HL-60 (cell line): ENCODE measurements at regions not wholly inside any gene's neighbourhood (a gene's known extent, or its start where the extent isn't known, plus 50 kb on each side); places are given as distances from the start of the nearest gene placed in this dataset.

Experiments
- DNase-seq, 2 experiments: peaks; one replicate each; pipeline ENCODE4 v3.0.0-alpha.2; 2010 to 2020; ENCODE audit warnings: low read depth in 1 of 2, low spot score in 1 of 2
- H3K27ac ChIP-seq: fragments of 250-450 bp; sonication (Bioruptor Pico); replicated peaks from 2 replicates; pipeline ENCODE4 v1.5.1; 2020; ENCODE audit warnings: mild to moderate bottlenecking, moderate library complexity
- H3K27me3 ChIP-seq: fragments of 250-450 bp; sonication (Bioruptor Pico); 2 replicates; pipeline ENCODE4 v1.5.1; 2021; ENCODE audit warnings: mild to moderate bottlenecking, moderate library complexity; ENCODE audit not compliant: insufficient read depth, poor library complexity, severe bottlenecking
- H3K4me3 ChIP-seq: replicated peaks from 2 replicates; pipeline ENCODE4 v1.5.1; 2011; ENCODE audit warnings: mild to moderate bottlenecking, control low read depth, low read length; ENCODE audit not compliant: insufficient read depth
- GABPA ChIP-seq: IDR thresholded peaks from 2 replicates; pipeline ENCODE4 v1.6.1; 2012; ENCODE audit warnings: low read depth
- POLR2AphosphoS5 ChIP-seq: IDR thresholded peaks from 2 replicates; pipeline ENCODE4 v1.6.1; 2012; ENCODE audit warnings: low read depth
- SPI1 ChIP-seq: IDR thresholded peaks from 2 replicates; pipeline ENCODE4 v1.6.1; 2012; ENCODE audit warnings: low read depth, mild to moderate bottlenecking, borderline replicate concordance
- TF ChIP-seq, protein P1 (sequence below): IDR thresholded peaks from one replicate; pipeline ENCODE4 v1.5.1; 2011; ENCODE audit warnings: low read length, control low read depth, inconsistent platforms; ENCODE audit not compliant: insufficient read depth
- TF ChIP-seq, protein P2 (sequence below): IDR thresholded peaks from 2 replicates; pipeline ENCODE4 v1.6.1; 2012; ENCODE audit warnings: low read depth; ENCODE audit not compliant: insufficient replicate concordance

DNA sequence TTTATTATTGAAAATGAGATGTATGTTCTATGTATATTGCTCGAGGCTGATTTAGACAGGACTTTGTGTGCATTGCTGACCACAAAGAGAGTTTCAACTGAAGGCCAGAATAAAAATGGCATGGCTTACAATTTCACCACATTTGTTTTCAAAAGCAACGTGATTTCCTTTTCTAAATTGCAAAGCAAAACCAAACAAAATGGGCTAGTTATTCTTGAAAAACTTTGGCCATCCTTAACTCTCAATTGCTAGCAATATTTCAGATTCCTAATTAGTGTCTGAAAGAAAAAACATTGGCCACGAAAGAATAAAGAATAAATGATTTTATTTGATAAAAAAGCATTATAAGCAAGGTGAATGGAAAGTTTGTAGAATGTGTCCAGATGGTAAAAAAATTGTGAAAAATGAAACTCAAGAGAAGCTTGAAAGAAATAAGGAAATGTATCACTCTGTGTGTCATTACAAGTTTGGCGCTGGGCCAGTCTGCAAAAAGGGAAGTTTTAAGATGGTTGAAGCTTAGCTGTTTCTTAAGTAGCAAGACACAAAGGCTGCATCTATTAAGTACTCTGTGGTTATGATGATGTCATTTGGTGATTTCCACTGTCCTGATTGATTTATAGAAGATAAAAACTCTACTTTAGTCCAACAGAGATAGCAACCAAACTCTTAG, 89.2 kb upstream of the PRLR start:
- peak; percentile 57 to 93 for DNase-seq
- Histone ChIP-seq H3K4me3 (no peak overlapping the region), H3K27ac (peak overlapping the region; percentile 42; the same call in 1 of the 2 replicates), H3K27me3 (no peaks in the 10 kb centered on the region)
- TF ChIP-seq POLR2AphosphoS5 (no peak), SPI1 (peak; percentile 62; the same call in 1 of the 2 replicates)

DNA sequence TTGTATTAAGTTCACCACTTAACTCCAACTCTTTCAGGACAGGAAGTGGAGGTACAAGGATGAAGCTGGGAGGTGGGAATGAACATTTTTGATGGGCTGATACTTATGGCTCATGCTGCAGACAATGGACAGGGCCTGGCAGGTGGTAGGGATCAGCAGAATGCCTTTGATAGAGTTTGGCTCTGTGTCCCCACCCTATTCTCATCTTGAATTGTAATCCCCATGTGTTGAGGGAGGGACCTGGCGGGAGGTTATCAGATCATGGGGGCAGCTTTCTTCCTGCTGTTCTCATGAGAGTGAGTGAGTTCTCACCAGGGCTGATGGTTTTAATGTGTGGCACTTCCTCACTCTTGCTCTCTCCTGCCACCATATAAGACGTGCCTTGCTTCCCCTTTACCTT, 87.3 kb upstream of the PRLR start:
- H3K27ac ChIP-seq, result no peak overlapping the region
- no peaks in the 10 kb centered on the region for H3K27me3 ChIP-seq
- H3K4me3 ChIP-seq, result no peak overlapping the region
- TF ChIP-seq SPI1 (no peak), GABPA (no peak), POLR2AphosphoS5 (no peak)
- TF ChIP-seq, protein P1, sequence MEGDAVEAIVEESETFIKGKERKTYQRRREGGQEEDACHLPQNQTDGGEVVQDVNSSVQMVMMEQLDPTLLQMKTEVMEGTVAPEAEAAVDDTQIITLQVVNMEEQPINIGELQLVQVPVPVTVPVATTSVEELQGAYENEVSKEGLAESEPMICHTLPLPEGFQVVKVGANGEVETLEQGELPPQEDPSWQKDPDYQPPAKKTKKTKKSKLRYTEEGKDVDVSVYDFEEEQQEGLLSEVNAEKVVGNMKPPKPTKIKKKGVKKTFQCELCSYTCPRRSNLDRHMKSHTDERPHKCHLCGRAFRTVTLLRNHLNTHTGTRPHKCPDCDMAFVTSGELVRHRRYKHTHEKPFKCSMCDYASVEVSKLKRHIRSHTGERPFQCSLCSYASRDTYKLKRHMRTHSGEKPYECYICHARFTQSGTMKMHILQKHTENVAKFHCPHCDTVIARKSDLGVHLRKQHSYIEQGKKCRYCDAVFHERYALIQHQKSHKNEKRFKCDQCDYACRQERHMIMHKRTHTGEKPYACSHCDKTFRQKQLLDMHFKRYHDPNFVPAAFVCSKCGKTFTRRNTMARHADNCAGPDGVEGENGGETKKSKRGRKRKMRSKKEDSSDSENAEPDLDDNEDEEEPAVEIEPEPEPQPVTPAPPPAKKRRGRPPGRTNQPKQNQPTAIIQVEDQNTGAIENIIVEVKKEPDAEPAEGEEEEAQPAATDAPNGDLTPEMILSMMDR, result no peak
- TF ChIP-seq, protein P2, sequence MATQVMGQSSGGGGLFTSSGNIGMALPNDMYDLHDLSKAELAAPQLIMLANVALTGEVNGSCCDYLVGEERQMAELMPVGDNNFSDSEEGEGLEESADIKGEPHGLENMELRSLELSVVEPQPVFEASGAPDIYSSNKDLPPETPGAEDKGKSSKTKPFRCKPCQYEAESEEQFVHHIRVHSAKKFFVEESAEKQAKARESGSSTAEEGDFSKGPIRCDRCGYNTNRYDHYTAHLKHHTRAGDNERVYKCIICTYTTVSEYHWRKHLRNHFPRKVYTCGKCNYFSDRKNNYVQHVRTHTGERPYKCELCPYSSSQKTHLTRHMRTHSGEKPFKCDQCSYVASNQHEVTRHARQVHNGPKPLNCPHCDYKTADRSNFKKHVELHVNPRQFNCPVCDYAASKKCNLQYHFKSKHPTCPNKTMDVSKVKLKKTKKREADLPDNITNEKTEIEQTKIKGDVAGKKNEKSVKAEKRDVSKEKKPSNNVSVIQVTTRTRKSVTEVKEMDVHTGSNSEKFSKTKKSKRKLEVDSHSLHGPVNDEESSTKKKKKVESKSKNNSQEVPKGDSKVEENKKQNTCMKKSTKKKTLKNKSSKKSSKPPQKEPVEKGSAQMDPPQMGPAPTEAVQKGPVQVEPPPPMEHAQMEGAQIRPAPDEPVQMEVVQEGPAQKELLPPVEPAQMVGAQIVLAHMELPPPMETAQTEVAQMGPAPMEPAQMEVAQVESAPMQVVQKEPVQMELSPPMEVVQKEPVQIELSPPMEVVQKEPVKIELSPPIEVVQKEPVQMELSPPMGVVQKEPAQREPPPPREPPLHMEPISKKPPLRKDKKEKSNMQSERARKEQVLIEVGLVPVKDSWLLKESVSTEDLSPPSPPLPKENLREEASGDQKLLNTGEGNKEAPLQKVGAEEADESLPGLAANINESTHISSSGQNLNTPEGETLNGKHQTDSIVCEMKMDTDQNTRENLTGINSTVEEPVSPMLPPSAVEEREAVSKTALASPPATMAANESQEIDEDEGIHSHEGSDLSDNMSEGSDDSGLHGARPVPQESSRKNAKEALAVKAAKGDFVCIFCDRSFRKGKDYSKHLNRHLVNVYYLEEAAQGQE, result no peak
- DNase-seq, result no peak

DNA sequence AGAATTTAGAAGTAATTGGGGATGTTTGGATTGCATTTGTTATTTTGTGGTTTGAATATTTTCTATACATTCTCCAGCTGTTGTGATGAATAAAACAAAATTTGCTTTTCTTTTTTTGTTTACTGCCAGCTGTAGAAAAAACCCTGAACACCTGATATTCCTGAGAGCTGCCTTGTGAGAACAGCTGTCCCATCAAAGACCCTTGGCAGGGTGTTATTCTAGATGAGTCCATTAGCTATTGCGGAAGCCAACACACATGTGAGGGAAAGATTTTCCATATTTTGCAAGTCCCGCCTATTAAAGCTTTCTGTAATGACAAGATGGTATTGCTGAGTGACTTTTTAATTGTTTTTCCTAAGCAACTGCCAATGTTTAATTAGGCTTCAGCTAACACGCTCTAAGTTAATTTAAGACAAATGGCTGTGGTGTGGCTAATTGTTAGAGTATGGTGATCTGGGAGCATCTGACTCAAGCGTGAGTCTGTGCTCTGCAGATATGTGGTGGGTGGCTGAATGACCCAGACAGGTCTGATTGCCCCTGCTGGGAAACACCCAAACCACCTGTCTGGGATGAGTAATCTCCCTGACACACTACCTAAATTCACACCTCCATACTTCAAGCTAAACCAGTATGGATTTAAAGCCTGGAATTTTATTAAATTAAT, 86.5 kb upstream of the PRLR start:
- TF ChIP-seq, protein P1, result no peak
- TF ChIP-seq POLR2AphosphoS5 (no peak), GABPA (no peak), SPI1 (no peak)
- TF ChIP-seq, protein P2, result no peak
- H3K4me3 ChIP-seq, result no peak overlapping the region
- no peak overlapping the region for H3K27ac ChIP-seq
- DNase-seq, result no peak
- H3K27me3 ChIP-seq, result no peaks in the 10 kb centered on the region

DNA sequence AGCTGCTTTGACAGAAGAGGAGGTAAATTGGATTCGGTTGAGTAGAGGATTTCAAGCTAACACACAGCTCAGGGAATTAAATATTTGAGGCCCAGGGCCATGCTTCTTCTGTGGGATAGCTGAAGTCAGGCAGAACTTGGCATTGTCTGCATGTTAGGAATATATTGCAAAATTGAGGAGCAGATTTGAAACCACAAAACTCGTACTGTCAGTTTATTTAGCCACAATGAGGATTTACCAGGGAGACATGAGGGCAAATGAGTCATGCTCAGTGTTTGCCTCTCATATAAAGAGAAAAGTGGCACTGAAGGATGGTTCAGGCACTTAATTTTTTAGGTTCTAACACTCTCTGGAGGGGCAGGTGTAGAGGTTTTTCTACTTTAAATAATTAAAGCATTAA, 83.0 kb upstream of the PRLR start:
- TF ChIP-seq, protein P2, result no peak
- TF ChIP-seq, protein P1, result no peak
- TF ChIP-seq POLR2AphosphoS5, result peak; percentile 62; the same call in 1 of the 2 replicates
- Histone ChIP-seq H3K27me3 (no peaks in the 10 kb centered on the region), H3K4me3 (no peak overlapping the region), H3K27ac (no peak overlapping the region)
- DNase-seq, result peak; percentile 55 to 75
